ENCODE measurements at regions not wholly inside any gene's neighbourhood (a gene's known extent, or its start where the extent isn't known, plus 50 kb on each side); places are given as distances from the start of the nearest gene placed in this dataset.

DNA sequence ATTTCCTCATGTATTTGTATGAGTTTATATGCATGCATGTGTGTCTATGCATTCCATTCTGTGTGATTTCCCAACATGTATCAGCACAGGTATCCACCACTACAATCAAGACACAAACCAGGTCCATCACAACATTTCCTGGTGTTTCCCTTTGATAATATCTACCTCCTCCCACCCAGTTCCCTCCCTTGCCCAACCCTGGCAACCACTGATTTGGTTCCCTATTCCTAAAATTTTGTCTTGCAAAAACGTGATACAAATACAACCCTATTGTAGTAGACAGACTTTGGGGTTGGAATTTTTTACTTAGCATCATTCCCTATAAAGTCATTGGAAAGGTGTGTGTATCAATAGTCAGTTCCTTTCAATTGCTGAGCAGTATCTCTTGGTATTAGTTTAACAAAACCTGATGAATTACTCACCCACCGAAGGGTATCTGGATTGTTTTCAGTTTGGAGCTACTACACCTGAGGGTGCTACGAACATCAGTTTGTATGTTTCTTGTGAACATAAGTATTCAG lies 51.8 kb upstream of the IGLL5 start:
- H3K36me3 ChIP-seq = no peaks in the 10 kb centered on the region
- H3K27ac ChIP-seq = no peak overlapping the region
- H3K9me3 ChIP-seq = peaks cover 0 to 9% of the 10 kb centered on the region in 2 donors
- peaks cover 0 to 34% of the 10 kb centered on the region in 2 donors for H3K27me3 ChIP-seq
- DNase-seq (no peak), ATAC-seq (no peak)
- intact Hi-C loops (cut with DNase I) = no loop called here
- H3K4me3 ChIP-seq = no peak overlapping the region
- TF ChIP-seq, protein P1, sequence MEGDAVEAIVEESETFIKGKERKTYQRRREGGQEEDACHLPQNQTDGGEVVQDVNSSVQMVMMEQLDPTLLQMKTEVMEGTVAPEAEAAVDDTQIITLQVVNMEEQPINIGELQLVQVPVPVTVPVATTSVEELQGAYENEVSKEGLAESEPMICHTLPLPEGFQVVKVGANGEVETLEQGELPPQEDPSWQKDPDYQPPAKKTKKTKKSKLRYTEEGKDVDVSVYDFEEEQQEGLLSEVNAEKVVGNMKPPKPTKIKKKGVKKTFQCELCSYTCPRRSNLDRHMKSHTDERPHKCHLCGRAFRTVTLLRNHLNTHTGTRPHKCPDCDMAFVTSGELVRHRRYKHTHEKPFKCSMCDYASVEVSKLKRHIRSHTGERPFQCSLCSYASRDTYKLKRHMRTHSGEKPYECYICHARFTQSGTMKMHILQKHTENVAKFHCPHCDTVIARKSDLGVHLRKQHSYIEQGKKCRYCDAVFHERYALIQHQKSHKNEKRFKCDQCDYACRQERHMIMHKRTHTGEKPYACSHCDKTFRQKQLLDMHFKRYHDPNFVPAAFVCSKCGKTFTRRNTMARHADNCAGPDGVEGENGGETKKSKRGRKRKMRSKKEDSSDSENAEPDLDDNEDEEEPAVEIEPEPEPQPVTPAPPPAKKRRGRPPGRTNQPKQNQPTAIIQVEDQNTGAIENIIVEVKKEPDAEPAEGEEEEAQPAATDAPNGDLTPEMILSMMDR (IDR thresholded peaks at IDR 0.05) = no peak
- H3K4me1 ChIP-seq = no peaks in the 10 kb centered on the region

DNA sequence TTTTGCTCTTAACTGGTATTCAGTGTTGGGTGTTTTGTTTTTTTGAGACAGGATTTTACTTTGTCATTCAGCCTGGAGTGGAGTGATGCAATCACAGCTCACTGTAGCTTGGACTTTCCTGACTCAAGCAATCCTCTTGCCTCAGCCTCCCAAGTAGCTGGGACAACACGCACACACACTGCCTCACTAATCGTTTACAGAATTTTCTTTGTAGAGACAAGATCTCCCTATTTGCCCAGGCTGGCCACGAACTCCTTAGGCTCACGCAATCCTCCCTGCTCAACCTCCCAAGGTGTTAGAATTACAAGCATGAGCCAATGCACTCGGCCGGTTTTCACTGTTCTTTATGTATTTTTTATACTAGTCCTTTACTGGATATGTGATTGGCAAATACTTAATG lies 51.0 kb upstream of the IGLL5 start:
- no peak overlapping the region for H3K4me3 ChIP-seq
- H3K36me3 ChIP-seq = no peaks in the 10 kb centered on the region
- no peak overlapping the region for H3K27ac ChIP-seq
- DNase-seq = no peak
- intact Hi-C loops (cut with DNase I) = no loop called here
- H3K27me3 ChIP-seq = peaks cover 0 to 34% of the 10 kb centered on the region in 2 donors
- TF ChIP-seq, protein P1 (IDR thresholded peaks at IDR 0.05) = no peak
- ATAC-seq = no peak
- peaks cover 0 to 1% of the 10 kb centered on the region in 2 donors for H3K9me3 ChIP-seq
- H3K4me1 ChIP-seq = no peaks in the 10 kb centered on the region

Small RNAs in the stretch of these regions (microRNA-seq; reads per million reads assigned to microRNA genes)
- gene MIR650 = 0 reads per million in 2 donors

Data from left lung (tissue), 4 donors.